K562 (cell line): ENCODE measurements at regions not wholly inside any gene's neighbourhood (a gene's known extent, or its start where the extent isn't known, plus 50 kb on each side); places are given as distances from the start of the nearest gene placed in this dataset.

Experiments
- ATAC-seq: fragments of 200-7000 bp; cut with Tn5 transposase; 3 replicates; pipeline ENCODE4 v1.9.1; 2020; ENCODE audit warnings: moderate library complexity
- BruUV-seq: library from RNA; stranded (reverse); fragments of 400-500 nt; replicated peaks from 2 replicates; lab custom pipeline; 2021; lab: Mats Ljungman, UMichigan
- CTCF ChIA-PET: fragments of 300-600 bp; formaldehyde crosslinking; extraction: SDS; loops from one replicate; lab custom pipeline; 2021; ENCODE audit warnings: low intra/inter-chr PET ratio; lab: Yijun Ruan, JAX
- POLR2A ChIA-PET: fragments of 300-600, 350-650 bp; sonication (Branson Sonifier 250); formaldehyde crosslinking; extraction: SDS; loops from one replicate; lab custom pipeline; 2021; ENCODE audit warnings: antibody characterized with exemption, inconsistent platforms; lab: Yijun Ruan, JAX
- DNase-seq, 4 experiments: peaks; one replicate each; pipeline versions ENCODE4 v3.0.0 to v3.0.0-alpha.2; 2011 to 2018; ENCODE audit warnings: low spot score in 3 of 4, mixed read lengths in 3 of 4; ENCODE audit errors: extremely low read depth in 1 of 4
- FAIRE-seq: peaks from 2 replicates; lab custom pipeline; 2011; peaks lifted over from hg19 to GRCh38; lab: Jason Lieb, UNC
- H2AFZ ChIP-seq: 2 replicates; pipeline ENCODE4 v1.6.0; 2011; ENCODE audit warnings: low read depth, low read length, control low read depth, inconsistent platforms
- H3K27ac ChIP-seq: fragments of 200-600 bp; 3 replicates; pipeline ENCODE4 v1.8.0; 2011; ENCODE audit warnings: low read depth, mild to moderate bottlenecking, control low read depth, inconsistent platforms, low read length, moderate library complexity, mixed read lengths; ENCODE audit errors: extremely low read depth
- H3K27me3 ChIP-seq, 2 experiments: fragments of 300-600 bp in 1 of 2; 2 replicates in 1 of 2; 3 replicates in 1 of 2; pipeline versions ENCODE4 v1.6.0 to v1.8.0; 2011; ENCODE audit warnings: inconsistent platforms in 2 of 2, low read length in 2 of 2, mild to moderate bottlenecking in 1 of 2, mixed read lengths in 1 of 2, moderate library complexity in 1 of 2; ENCODE audit not compliant: control insufficient read depth in 2 of 2, insufficient read depth in 2 of 2
- H3K36me3 ChIP-seq: fragments of 300-600 bp; 3 replicates; pipeline ENCODE4 v1.8.0; 2011; ENCODE audit warnings: mild to moderate bottlenecking, low read length, inconsistent platforms; ENCODE audit not compliant: control insufficient read depth, insufficient read depth
- H3K4me1 ChIP-seq, 2 experiments: fragments of 200-600 bp in 1 of 2; replicated peaks in 1 of 2; 2 replicates in 1 of 2; 3 replicates in 1 of 2; pipeline versions ENCODE4 v1.5.1 to v1.8.0; 2011; ENCODE audit warnings: inconsistent platforms in 2 of 2, low read length in 2 of 2, mild to moderate bottlenecking in 1 of 2, mixed read lengths in 1 of 2, moderate library complexity in 1 of 2; ENCODE audit not compliant: control insufficient read depth in 2 of 2, insufficient read depth in 2 of 2
- H3K4me2 ChIP-seq: 2 replicates; pipeline ENCODE4 v1.6.1; 2011; ENCODE audit warnings: low read length, control low read depth, inconsistent platforms, mixed read lengths; ENCODE audit not compliant: insufficient read depth
- H3K4me3 ChIP-seq: fragments of 200-600 bp; sonication (generic), shearing (Covaris generic); 2 replicates; pipeline ENCODE4 v1.5.1; 2016; ENCODE audit warnings: control low read depth, inconsistent platforms
- H3K79me2 ChIP-seq: fragments of 200-600 bp; 3 replicates; pipeline ENCODE4 v1.8.0; 2011; ENCODE audit warnings: low read length, inconsistent platforms; ENCODE audit not compliant: control insufficient read depth, insufficient read depth
- H3K9ac ChIP-seq, 2 experiments: 2 replicates each; pipeline versions ENCODE4 v1.6.0 to v1.6.1; 2011; ENCODE audit warnings: low read depth in 2 of 2, low read length in 2 of 2, control low read depth in 1 of 2, inconsistent platforms in 1 of 2, mild to moderate bottlenecking in 1 of 2, mixed read lengths in 1 of 2; ENCODE audit not compliant: insufficient read depth in 1 of 2
- H3K9me1 ChIP-seq: one replicate; pipeline ENCODE4 v1.6.0; 2011; ENCODE audit warnings: inconsistent platforms, mild to moderate bottlenecking, low read length, moderate library complexity; ENCODE audit not compliant: control insufficient read depth, insufficient read depth
- H3K9me3 ChIP-seq: replicated peaks from 2 replicates; pipeline ENCODE4 v1.5.1; 2011; ENCODE audit warnings: low read depth, low read length, inconsistent platforms; ENCODE audit not compliant: control insufficient read depth, insufficient read depth
- H4K20me1 ChIP-seq: replicated peaks from 2 replicates; pipeline ENCODE4 v1.6.1; 2011; ENCODE audit warnings: low read length, inconsistent platforms, mixed read lengths; ENCODE audit not compliant: control insufficient read depth, insufficient read depth
- CBFA2T2 ChIP-seq: fragments of 450-650 bp; conservative IDR thresholded peaks from 2 replicates; pipeline ENCODE4 v1.6.1; 2017; ENCODE audit warnings: mild to moderate bottlenecking
- CC2D1A ChIP-seq: fragments of 450-650 bp; IDR thresholded peaks from 2 replicates; pipeline ENCODE4 v1.6.1; 2017; ENCODE audit warnings: mild to moderate bottlenecking
- IFI16 ChIP-seq: fragments of 250-450 bp; sonication (Bioruptor Pico); IDR thresholded peaks from 2 replicates; pipeline ENCODE4 v2.1.2; 2022; ENCODE audit warnings: mild to moderate bottlenecking, inconsistent platforms
- KDM4B ChIP-seq, 2 experiments: fragments of 450-650 bp in 1 of 2; sonication (generic) in 1 of 2; IDR thresholded peaks; 2 replicates each; pipeline ENCODE4 v1.6.1; 2016 to 2017; ENCODE audit warnings: borderline replicate concordance in 2 of 2, antibody characterized with exemption in 1 of 2, low read depth in 1 of 2, mild to moderate bottlenecking in 1 of 2
- NR2C2 ChIP-seq, 2 experiments: fragments of 200-800 bp in 1 of 2; sonication (Bioruptor generic) in 1 of 2; sonication (generic) in 1 of 2; formaldehyde crosslinking in 1 of 2; IDR thresholded peaks; 2 replicates each; pipeline versions ENCODE4 v1.6.1 to v1.8.0; 2016 to 2022; ENCODE audit warnings: mild to moderate bottlenecking in 1 of 2, missing compliant biosample characterization in 1 of 2, missing genetic modification characterization in 1 of 2, missing genetic modification reagents in 1 of 2
- NR3C1 ChIP-seq: sonication (generic); formaldehyde crosslinking; IDR thresholded peaks from 2 replicates; pipeline ENCODE4 v1.8.1; 2022; ENCODE audit warnings: missing genetic modification reagents
- PATZ1 ChIP-seq: fragments of 250-450 bp; sonication (Bioruptor Pico); IDR thresholded peaks from 2 replicates; pipeline ENCODE4 v1.5.0; 2020; ENCODE audit warnings: mild to moderate bottlenecking, borderline replicate concordance
- SLC30A9 ChIP-seq: fragments of 250-450 bp; sonication (Bioruptor Pico); IDR thresholded peaks from 2 replicates; pipeline ENCODE4 v1.8.0; 2022; ENCODE audit warnings: mild to moderate bottlenecking, moderate library complexity
- SMARCC2 ChIP-seq: fragments of 450-650 bp; IDR thresholded peaks from 2 replicates; pipeline ENCODE4 v1.6.1; 2017; ENCODE audit warnings: antibody characterized with exemption, moderate library complexity, mild to moderate bottlenecking, low read depth
- STAT5A ChIP-seq: IDR thresholded peaks from 2 replicates; pipeline ENCODE4 v1.6.1; 2012; ENCODE audit warnings: low read length, inconsistent platforms, borderline replicate concordance
- TCF3 ChIP-seq: sonication (generic); formaldehyde crosslinking; IDR thresholded peaks from 2 replicates; pipeline ENCODE4 v1.4.0; 2020; ENCODE audit warnings: mild to moderate bottlenecking, missing genetic modification reagents
- TSC22D4 ChIP-seq: fragments of 450-650 bp; IDR thresholded peaks from 2 replicates; pipeline ENCODE4 v1.6.1; 2016; ENCODE audit warnings: missing genetic modification characterization, missing biosample characterization, control low read depth
- U2AF1 ChIP-seq: fragments of 200-400 bp; formaldehyde crosslinking; optimal IDR thresholded peaks from 2 replicates; pipeline ENCODE3; 2017; ENCODE audit warnings: mild to moderate bottlenecking, low read depth, low read length, moderate library complexity
- ZNF133 ChIP-seq: fragments of 250-450 bp; sonication (Bioruptor Pico); IDR thresholded peaks from 2 replicates; pipeline ENCODE4 v1.4.0; 2020; ENCODE audit warnings: mild to moderate bottlenecking
- ZNF778 ChIP-seq: fragments of 450-650 bp; formaldehyde crosslinking; IDR thresholded peaks from 2 replicates; pipeline ENCODE4 v1.4.0; 2020; ENCODE audit warnings: mild to moderate bottlenecking, moderate library complexity
- WGBS: fragments of 100-300 bp; shearing (Covaris generic); methylation state at CpG from one replicate; pipeline ENCODE4 v1.1.6; 2016; ENCODE audit warnings: low coverage, mixed read lengths; ENCODE audit not compliant: insufficient coverage; ENCODE audit errors: missing lambda C conversion rate; 5-methylcytosine and 5-hydroxymethylcytosine counted together
- in situ Hi-C: fragments of 300-500 bp; cut with MboI; formaldehyde crosslinking; loops from 4 replicates; pipeline ENCODE4 v1.15.0; 2018; ENCODE audit warnings: inconsistent platforms, mixed read lengths
- intact Hi-C: fragments of 100-400 bp; cut with micrococcal nuclease; formaldehyde crosslinking; loops from 2 replicates; pipeline ENCODE4 v1.14.2; 2022

GRCh38 chrX:137418086-137418485, 147.8 kb upstream of the ZIC3 start:
- H3K4me1 ChIP-seq: no peaks in the 10 kb centered on the region
- H3K9me1 ChIP-seq: no peaks in the 10 kb centered on the region
- no peaks in the 10 kb centered on the region for H3K9me3 ChIP-seq
- no peak overlapping the region for H3K4me2 ChIP-seq
- H3K27ac ChIP-seq: no peak overlapping the region
- ChIA-PET POLR2A (no interaction called here), CTCF (no interaction called here)
- 0% methylated on average over 1 of the region's 2 CpGs for WGBS
- ATAC-seq (no peak), FAIRE-seq (no peak), DNase-seq (no peak)
- no peaks in the 10 kb centered on the region for H3K27me3 ChIP-seq
- intact Hi-C loops (no loop called here), in situ Hi-C loops (no loop called here)
- H2AFZ ChIP-seq: no peak overlapping the region
- H3K36me3 ChIP-seq: no peaks in the 10 kb centered on the region
- H3K9ac ChIP-seq: no peak overlapping the region
- H3K4me3 ChIP-seq: no peak overlapping the region
- BruUV-seq: no TSS peak
- H4K20me1 ChIP-seq: no peaks in the 10 kb centered on the region
- TF ChIP-seq TCF3 (CRISPR knock-in tag) (no peak), TSC22D4 (tag) (no peak), NR2C2 (CRISPR knock-in tag; IDR thresholded peaks at IDR 0.05) (no peak), NR2C2 (tag; IDR thresholded peaks at IDR 0.05) (no peak), SLC30A9 (CRISPR knock-in tag) (no peak), PATZ1 (CRISPR knock-in tag) (no peak), CC2D1A (no peak), KDM4B (IDR thresholded peaks at IDR 0.05; ENCODE audit: borderline replicate concordance in 2 of 2, low read depth in 1 of 2) (no peak), ZNF778 (CRISPR knock-in tag) (no peak), CBFA2T2 (no peak), NR3C1 (CRISPR knock-in tag) (no peak), ZNF133 (CRISPR knock-in tag) (no peak), IFI16 (CRISPR knock-in tag) (no peak), U2AF1 (no peak), SMARCC2 (no peak), STAT5A (no peak)
- TF ChIP-seq, all 486 proteins: peak for 0
- no peaks in the 10 kb centered on the region for H3K79me2 ChIP-seq
